Activated CD4-positive, alpha-beta T cell treated with anti-CD3 and anti-CD28 coated beads, Interleukin-2, Interleukin-6, amounts not matched to agents 100 ng/mL and 50 ng/mL, durations not matched to agents 16 hours and 8 hours (primary cell): ENCODE measurements at regions not wholly inside any gene's neighbourhood (a gene's known extent, or its start where the extent isn't known, plus 50 kb on each side); places are given as distances from the start of the nearest gene placed in this dataset.
"Not testable (repeated sequence)": the region's sequence is repeated elsewhere in the genome, so short reads cannot be mapped to it uniquely, and the experiment has no call there.

Experiments used
- DNase-seq: peaks from one replicate; pipeline ENCODE4 v3.0.0-alpha.2; 2020

GRCh38 chr5:8491254-8491653, 622.3 kb downstream of the MTRR start:
- DNase-seq = no peak

DNA sequence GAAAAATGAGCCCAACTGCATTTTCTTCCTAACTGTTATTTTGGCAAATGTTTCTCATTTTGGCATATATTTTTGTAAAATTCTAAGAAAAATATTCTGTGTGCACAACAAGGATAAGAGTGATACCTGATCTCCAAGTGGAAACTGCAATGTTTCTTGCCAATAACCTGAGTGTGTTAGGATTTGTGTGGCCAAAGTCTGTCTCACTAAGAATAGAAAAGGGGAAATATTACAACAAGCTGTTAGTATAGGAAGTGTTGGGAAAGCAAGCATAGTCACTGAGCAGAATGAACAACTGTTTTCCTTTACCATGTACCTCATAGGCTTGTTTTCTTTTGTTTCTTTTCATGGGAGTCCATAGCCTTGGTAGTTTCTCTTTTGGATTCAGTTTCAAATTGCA, 624.2 kb downstream of the MTRR start:
- DNase-seq = no peak

GRCh38 chr5:8500426-8500825, 631.5 kb downstream of the MTRR start:
- DNase-seq = no peak

GRCh38 chr5:8505196-8505595, 636.2 kb downstream of the MTRR start:
- no peak for DNase-seq

DNA sequence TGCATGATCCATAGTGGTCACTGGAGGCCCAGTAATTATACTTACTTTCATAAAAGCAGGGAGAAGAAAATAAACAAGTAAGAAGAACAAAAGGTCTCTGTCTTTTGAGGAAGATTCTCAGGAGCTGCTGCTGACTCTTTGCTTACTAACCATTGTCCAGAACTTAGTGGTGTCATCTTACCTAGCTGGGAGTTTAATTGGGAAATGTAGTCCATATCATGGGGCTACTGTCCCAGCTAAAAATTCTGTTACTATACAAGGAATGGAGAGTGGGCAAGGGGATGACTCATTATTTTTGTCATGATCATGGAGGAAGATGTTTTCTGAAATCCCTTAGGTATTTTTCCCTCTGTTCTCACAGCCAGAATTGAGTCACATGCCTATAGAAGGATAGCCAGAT, 639.3 kb downstream of the MTRR start:
- DNase-seq = no peak

GRCh38 chr5:8516356-8516755, 647.4 kb downstream of the MTRR start:
- no peak for DNase-seq

- no peak for DNase-seq
Observed at GRCh38 chr5:8517456-8517855, 648.5 kb downstream of the MTRR start.

DNA sequence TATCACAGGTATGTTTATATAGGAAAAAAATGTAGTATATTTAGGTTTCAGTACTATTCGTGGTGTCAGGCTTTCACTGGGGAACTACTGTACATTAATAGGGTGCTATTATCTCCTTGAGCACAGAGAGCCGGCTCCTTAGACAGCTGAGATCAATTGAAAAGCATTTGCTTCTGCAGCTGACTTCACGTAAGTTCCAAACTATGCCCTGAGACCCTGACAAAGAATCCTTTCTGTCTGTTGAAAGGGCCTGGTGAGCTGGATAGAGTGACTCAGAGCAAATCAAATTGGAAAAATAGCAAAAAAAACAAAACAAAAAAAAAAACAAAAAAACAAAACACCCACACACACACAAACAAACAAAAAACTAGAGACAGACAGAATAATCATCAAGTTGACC, 652.0 kb downstream of the MTRR start:
- no peak for DNase-seq

- DNase-seq = no peak
Observed at GRCh38 chr5:8521991-8522390, 653.0 kb downstream of the MTRR start.

DNA sequence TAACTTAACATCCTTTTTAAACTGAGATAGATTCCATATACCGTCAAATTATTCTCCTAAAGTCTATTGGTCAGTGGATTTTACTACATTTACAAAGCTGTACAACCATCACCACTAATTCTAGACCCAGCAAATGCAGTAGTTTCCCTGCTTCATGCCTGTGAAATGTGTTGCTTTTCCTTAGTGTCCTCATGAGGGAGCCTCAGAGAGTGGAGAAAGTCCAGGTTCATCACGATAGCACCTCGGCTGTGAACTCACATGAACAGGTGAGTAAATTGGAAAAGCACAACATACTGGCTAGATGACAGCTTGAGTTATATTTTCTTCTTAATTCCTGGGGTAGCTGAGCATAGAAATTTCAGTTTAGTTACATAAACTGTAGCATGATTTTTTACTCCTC, 653.7 kb downstream of the MTRR start:
- no peak for DNase-seq

DNA sequence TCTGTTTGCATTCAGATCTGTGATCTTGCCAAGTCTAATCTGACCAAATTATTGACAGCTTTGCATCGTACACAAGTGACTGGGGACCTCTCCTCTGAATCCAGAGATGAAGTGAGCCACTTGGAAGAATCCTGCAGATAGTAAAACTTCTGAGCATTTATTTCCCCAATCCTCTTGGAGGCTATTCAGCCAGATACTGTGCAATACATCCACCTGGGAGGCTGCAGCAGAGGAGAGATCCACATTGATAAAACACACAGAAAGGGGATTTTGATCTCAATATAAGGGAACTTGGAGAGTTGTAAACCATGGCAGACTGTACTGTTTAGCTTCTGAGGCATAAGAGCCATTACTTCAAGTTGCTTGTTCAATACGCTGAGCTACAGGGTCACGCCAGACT, 654.6 kb downstream of the MTRR start:
- DNase-seq = no peak

DNA sequence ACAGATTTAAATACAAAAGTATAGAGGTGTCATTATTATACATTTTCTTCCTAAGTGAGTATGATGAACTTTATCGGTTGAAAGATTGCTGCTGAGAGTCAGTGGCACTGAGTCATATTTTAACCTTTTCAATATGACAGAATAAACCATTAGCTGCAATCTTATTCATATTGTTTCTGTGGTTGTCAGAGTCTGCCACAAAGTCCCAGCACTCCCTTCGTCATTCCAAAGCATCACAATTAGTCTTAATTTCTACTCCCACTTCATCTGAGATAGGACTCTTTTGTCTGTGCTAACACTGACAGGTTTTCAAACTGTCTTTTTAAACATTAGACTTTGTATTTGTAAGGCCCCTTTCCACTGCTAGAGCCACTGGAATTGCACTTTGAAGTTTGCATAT, 656.9 kb downstream of the MTRR start:
- DNase-seq = no peak

DNA sequence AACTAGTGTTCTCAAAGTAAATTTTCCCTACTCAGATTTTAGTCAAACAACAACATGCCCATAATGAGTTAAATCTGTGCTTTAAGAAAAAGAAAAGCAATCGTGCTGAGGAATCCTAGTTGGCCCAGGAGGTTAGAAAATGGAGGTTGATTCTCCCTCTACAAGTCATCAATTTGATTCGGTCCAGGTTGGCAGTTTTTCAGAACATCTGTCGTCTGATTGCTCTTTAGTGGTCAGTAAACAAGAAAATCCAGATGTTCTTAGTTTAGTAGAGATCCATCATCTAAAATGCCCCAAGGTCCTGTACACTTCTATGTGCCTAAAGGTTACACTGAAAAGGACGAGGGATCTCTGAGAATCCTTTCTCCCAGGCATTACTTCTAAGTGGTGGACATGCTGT, 659.2 kb downstream of the MTRR start:
- no peak for DNase-seq

- no peak for DNase-seq
Observed at GRCh38 chr5:8538821-8539220, 669.9 kb downstream of the MTRR start.

- DNase-seq = no peak
Observed at GRCh38 chr5:8540317-8540716, 671.4 kb downstream of the MTRR start.

DNA sequence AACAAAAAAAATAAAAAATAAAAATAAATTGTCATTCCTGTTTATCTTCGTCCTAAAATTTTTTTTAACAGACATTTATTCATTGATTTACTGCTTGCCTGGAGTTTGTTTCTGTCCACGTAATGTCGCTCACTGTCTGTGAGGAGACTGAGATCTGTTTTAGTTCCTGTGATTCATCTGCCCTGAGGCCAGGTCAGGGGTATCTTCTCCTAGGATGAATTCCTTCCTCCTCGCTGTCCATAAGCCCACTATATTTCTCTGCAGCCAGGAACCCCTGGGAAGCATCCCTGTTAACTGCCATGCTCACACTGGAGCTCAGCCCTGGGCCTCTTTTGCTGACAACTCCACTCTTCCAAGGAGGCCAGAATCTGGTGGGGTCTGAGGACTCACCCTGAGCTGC, 682.0 kb downstream of the MTRR start:
- no peak for DNase-seq

GRCh38 chr5:8553364-8553763, 684.4 kb downstream of the MTRR start:
- DNase-seq = no peak

DNA sequence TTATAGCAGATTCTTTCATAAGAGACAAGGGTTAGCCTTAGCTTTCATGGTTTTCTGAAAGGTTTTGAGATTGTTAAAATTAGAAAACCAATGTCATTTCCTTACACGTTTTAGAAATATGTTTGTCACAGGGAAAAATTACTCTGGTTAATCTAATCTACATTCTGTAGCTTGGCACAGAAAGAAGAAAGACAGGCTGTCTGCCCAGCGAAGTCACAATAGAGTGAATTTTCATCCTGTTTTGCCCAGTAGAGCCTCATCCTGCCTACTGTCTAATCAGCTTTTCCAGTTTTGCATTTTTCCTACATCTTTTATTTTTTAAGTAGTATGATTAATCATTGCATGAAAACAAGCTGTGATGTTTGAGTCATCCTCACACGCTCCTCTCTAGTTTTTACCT, 688.8 kb downstream of the MTRR start:
- DNase-seq = no peak

GRCh38 chr5:8560776-8561175, 691.8 kb downstream of the MTRR start:
- DNase-seq = no peak

- DNase-seq = no peak
Observed at GRCh38 chr5:8561224-8561840, 692.4 kb downstream of the MTRR start.

DNA sequence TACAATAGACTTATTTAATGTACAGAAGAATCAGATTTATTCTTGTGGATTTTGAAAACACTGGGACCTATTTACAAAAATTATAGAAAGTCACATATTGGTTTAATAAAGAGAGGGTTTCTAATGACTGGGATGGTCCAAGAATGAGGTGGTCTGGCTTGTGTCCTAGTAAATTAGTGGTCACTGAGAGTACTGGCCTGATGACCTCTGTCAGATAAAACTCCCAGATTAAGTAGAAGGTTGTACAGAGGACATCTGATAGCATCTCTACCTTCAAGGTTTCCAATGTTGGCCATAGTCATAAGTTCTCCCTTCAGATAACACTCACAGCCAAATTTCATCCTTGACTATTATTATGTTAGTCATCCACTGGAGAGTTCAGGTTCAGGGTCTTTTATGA, 692.9 kb downstream of the MTRR start:
- DNase-seq = no peak

- not testable (repeated sequence) for DNase-seq
Observed at GRCh38 chr5:8563540-8563939, 694.6 kb downstream of the MTRR start.

DNA sequence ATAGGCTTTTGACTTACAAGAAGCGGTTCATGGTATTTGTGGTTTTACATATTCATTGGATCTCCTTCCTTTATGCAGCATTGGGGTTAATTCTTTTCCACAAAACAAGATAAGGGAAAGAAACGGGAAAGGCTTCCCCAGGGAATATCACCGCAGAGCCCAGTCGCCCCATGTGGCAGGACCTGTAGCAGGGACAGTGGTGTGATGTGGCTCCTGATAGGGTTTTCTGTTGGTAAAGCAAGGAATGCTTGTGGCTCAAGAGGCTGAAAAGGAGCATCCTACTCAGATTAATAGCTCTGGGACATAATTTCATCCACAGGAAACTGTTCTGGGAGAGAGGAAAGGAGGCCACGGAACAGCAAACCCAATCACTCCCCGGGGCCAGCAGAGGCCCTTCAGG, 699.9 kb downstream of the MTRR start:
- DNase-seq = no peak

- DNase-seq = no peak
Observed at GRCh38 chr5:8570528-8570927, 701.6 kb downstream of the MTRR start.

- DNase-seq = no peak
Observed at GRCh38 chr5:8576178-8576577, 707.2 kb downstream of the MTRR start.

DNA sequence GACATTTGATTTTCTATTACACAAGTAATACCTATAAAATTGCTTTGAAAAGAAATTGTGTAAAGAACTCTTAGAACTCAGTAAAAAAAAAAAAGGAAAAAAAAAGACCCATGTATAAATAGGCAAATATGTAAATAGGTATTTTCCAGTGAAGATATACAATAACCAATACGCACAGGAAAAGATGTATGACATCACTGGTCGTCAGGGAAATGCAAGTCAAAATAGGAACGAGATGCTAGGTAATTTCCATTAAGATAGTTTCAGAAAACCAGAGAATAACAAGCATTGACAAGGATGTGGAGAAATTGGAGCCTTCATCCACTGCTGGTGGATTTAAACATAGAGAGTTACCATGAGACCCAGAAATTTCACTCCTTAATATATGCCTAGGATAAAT, 708.8 kb downstream of the MTRR start:
- DNase-seq = no peak
